H9 (cell line): ENCODE measurements at regions not wholly inside any gene's neighbourhood (a gene's known extent, or its start where the extent isn't known, plus 50 kb on each side); places are given as distances from the start of the nearest gene placed in this dataset.

ENCODE experiments used
- DNase-seq: peaks from one replicate; pipeline ENCODE4 v3.0.0-alpha.2; 2017
- H2AFZ ChIP-seq: one replicate; pipeline ENCODE4 v1.6.1; 2013; ENCODE audit warnings: mild to moderate bottlenecking, low read length, control low read depth, moderate library complexity
- H2AK5ac ChIP-seq: 2 replicates; pipeline ENCODE4 v1.6.1; 2013; ENCODE audit warnings: low read length, control low read depth, mixed read lengths; ENCODE audit not compliant: insufficient read length
- H2BK120ac ChIP-seq: one replicate; pipeline ENCODE4 v1.6.1; 2013; ENCODE audit warnings: low read depth, mild to moderate bottlenecking, low read length, control low read depth, inconsistent platforms; ENCODE audit not compliant: poor library complexity, severe bottlenecking
- H2BK12ac ChIP-seq: 2 replicates; pipeline ENCODE4 v1.6.1; 2013; ENCODE audit warnings: low read length, control low read depth, mixed read lengths, low read depth; ENCODE audit not compliant: insufficient read length
- H2BK15ac ChIP-seq: 2 replicates; pipeline ENCODE4 v1.6.1; 2013; ENCODE audit warnings: low read depth, low read length, control low read depth
- H2BK20ac ChIP-seq: one replicate; pipeline ENCODE4 v1.6.1; 2013; ENCODE audit warnings: low read depth, mild to moderate bottlenecking, low read length, control low read depth, inconsistent platforms; ENCODE audit not compliant: poor library complexity, severe bottlenecking
- H2BK5ac ChIP-seq: 2 replicates; pipeline ENCODE4 v1.6.1; 2013; ENCODE audit warnings: low read length, control low read depth, mixed read lengths; ENCODE audit not compliant: insufficient read length
- H3K14ac ChIP-seq: 2 replicates; pipeline ENCODE4 v1.6.1; 2013; ENCODE audit warnings: low read length, control low read depth; ENCODE audit not compliant: insufficient read depth
- H3K18ac ChIP-seq: 2 replicates; pipeline ENCODE4 v1.6.1; 2013; ENCODE audit warnings: low read depth, mild to moderate bottlenecking, mixed read lengths, low read length, control low read depth; ENCODE audit not compliant: insufficient read length
- H3K23ac ChIP-seq: 2 replicates; pipeline ENCODE4 v1.6.1; 2013; ENCODE audit warnings: low read length, control low read depth, mixed read lengths, low read depth; ENCODE audit not compliant: insufficient read length
- H3K23me2 ChIP-seq: 2 replicates; pipeline ENCODE4 v1.6.1; 2013; ENCODE audit warnings: low read depth, mild to moderate bottlenecking, mixed read lengths, low read length, control low read depth; ENCODE audit not compliant: insufficient read length, poor library complexity, severe bottlenecking
- H3K27ac ChIP-seq: 2 replicates; pipeline ENCODE4 v1.5.1; 2013; ENCODE audit warnings: low read length, control low read depth, mixed read lengths, low read depth; ENCODE audit not compliant: insufficient read length
- H3K27me3 ChIP-seq: 2 replicates; pipeline ENCODE4 v1.6.1; 2013; ENCODE audit warnings: low read length, control low read depth, inconsistent platforms; ENCODE audit not compliant: insufficient read depth
- H3K4ac ChIP-seq: 2 replicates; pipeline ENCODE4 v1.6.1; 2013; ENCODE audit warnings: low read depth, mild to moderate bottlenecking, control low read depth, inconsistent platforms, low read length, moderate library complexity
- H3K4me1 ChIP-seq: 2 replicates; pipeline ENCODE4 v1.6.1; 2013; ENCODE audit warnings: low read length, control low read depth, inconsistent platforms; ENCODE audit not compliant: insufficient read depth
- H3K4me2 ChIP-seq: 2 replicates; pipeline ENCODE4 v1.6.1; 2013; ENCODE audit warnings: low read length, control low read depth, mixed read lengths; ENCODE audit not compliant: insufficient read length, insufficient read depth
- H3K56ac ChIP-seq: 2 replicates; pipeline ENCODE4 v1.6.1; 2013; ENCODE audit warnings: low read depth, mild to moderate bottlenecking, mixed read lengths, low read length, control low read depth; ENCODE audit not compliant: insufficient read length
- H3K79me1 ChIP-seq: 2 replicates; pipeline ENCODE4 v1.6.1; 2013; ENCODE audit warnings: low read depth, mild to moderate bottlenecking, moderate library complexity, low read length, control low read depth, inconsistent platforms; ENCODE audit not compliant: insufficient read depth, poor library complexity, severe bottlenecking
- H3K79me2 ChIP-seq: 2 replicates; pipeline ENCODE4 v1.6.1; 2013; ENCODE audit warnings: low read length, control low read depth, inconsistent platforms; ENCODE audit not compliant: insufficient read depth
- H3K9ac ChIP-seq: 2 replicates; pipeline ENCODE4 v1.6.1; 2013; ENCODE audit warnings: low read length, control low read depth, mixed read lengths; ENCODE audit not compliant: insufficient read length; ENCODE audit errors: extremely low read depth
- H3K9me3 ChIP-seq: one replicate; pipeline ENCODE4 v1.6.1; 2013; ENCODE audit warnings: low read depth, low read length, inconsistent platforms; ENCODE audit not compliant: control insufficient read depth
- H3T11ph ChIP-seq: one replicate; pipeline ENCODE4 v1.6.1; 2013; ENCODE audit warnings: mild to moderate bottlenecking, low read length, control low read depth, inconsistent platforms
- H4K20me1 ChIP-seq: one replicate; pipeline ENCODE4 v1.6.1; 2013; ENCODE audit not compliant: control insufficient read depth, insufficient read length, insufficient read depth
- H4K5ac ChIP-seq: 2 replicates; pipeline ENCODE4 v1.6.1; 2013; ENCODE audit warnings: low read depth, mild to moderate bottlenecking, mixed read lengths, low read length, control low read depth; ENCODE audit not compliant: insufficient read length
- H4K8ac ChIP-seq: replicated peaks from 2 replicates; pipeline ENCODE4 v1.6.1; 2013; ENCODE audit warnings: low read length, control low read depth, mixed read lengths, low read depth; ENCODE audit not compliant: insufficient read length
- H4K91ac ChIP-seq: 2 replicates; pipeline ENCODE4 v1.6.1; 2013; ENCODE audit warnings: low read depth, mild to moderate bottlenecking, moderate library complexity, mixed read lengths, low read length, control low read depth; ENCODE audit not compliant: insufficient read length
- H3K27ac Mint-ChIP-seq, 3 experiments: 2 replicates in 2 of 3; 3 replicates in 1 of 3; pipeline ENCODE4 v1.8.0; 2020 to 2021; ENCODE audit warnings: mixed read lengths in 3 of 3, mild to moderate bottlenecking in 1 of 3, moderate library complexity in 1 of 3
- H3K27me3 Mint-ChIP-seq: 2 replicates; pipeline ENCODE4 v1.8.0; 2021; ENCODE audit warnings: low read depth, mild to moderate bottlenecking, moderate library complexity, mixed read lengths
- H3K36me3 Mint-ChIP-seq, 3 experiments: 2 replicates in 2 of 3; 3 replicates in 1 of 3; pipeline ENCODE4 v1.8.0; 2020 to 2021; ENCODE audit warnings: low read depth in 3 of 3, mixed read lengths in 3 of 3; ENCODE audit not compliant: insufficient read depth in 1 of 3
- H3K4me1 Mint-ChIP-seq, 2 experiments: 2 replicates each; pipeline ENCODE4 v1.8.0; 2020; ENCODE audit warnings: mixed read lengths in 2 of 2
- H3K4me3 Mint-ChIP-seq, 2 experiments: 2 replicates in 1 of 2; 3 replicates in 1 of 2; pipeline ENCODE4 v1.8.0; 2020 to 2021; ENCODE audit warnings: mild to moderate bottlenecking in 2 of 2, mixed read lengths in 2 of 2, moderate library complexity in 1 of 2
- H3K9me3 Mint-ChIP-seq, 2 experiments: 2 replicates in 1 of 2; 3 replicates in 1 of 2; pipeline ENCODE4 v1.8.0; 2020; ENCODE audit warnings: mild to moderate bottlenecking in 2 of 2, mixed read lengths in 2 of 2, moderate library complexity in 1 of 2
- CTCF ChIP-seq: fragments of 200-600 bp; sonication (generic); conservative IDR thresholded peaks from 3 replicates; pipeline ENCODE4 v1.8.0; 2021; ENCODE audit warnings: antibody characterized with exemption, mild to moderate bottlenecking
- WGBS: extraction: QIAGEN DNeasy Blood & Tissue Kit; methylation state at CpG from one replicate; pipeline ENCODE4 v1.1.7; 2013; ENCODE audit warnings: missing lambda C conversion rate, low lambda C conversion rate, mixed read lengths; ENCODE audit not compliant: insufficient read length; ENCODE audit errors: extremely low coverage; 5-methylcytosine and 5-hydroxymethylcytosine counted together

GRCh38 chr16:60304720-60305119 lies 1570.6 kb upstream of the GOT2 start:
- Histone ChIP-seq H3K18ac (no peak overlapping the region), H2BK5ac (no peak overlapping the region), H3K23ac (no peak overlapping the region), H2BK12ac (no peak overlapping the region), H4K8ac (no peak overlapping the region), H3K4me1 (no peaks in the 10 kb centered on the region), H3K27me3 (no peaks in the 10 kb centered on the region), H3K23me2 (no peaks in the 10 kb centered on the region), H2AK5ac (no peak overlapping the region), H4K20me1 (no peaks in the 10 kb centered on the region), H4K5ac (no peak overlapping the region), H3K4ac (no peak overlapping the region), H3K9ac (no peak overlapping the region), H4K91ac (no peak overlapping the region), H3K56ac (no peak overlapping the region), H3K9me3 (no peaks in the 10 kb centered on the region), H3K79me1 (no peaks in the 10 kb centered on the region), H3K4me2 (no peak overlapping the region), H2AFZ (no peak overlapping the region), H3K14ac (no peak overlapping the region), H3K79me2 (no peaks in the 10 kb centered on the region), H3T11ph (no peak overlapping the region), H2BK20ac (no peak overlapping the region), H2BK120ac (no peak overlapping the region), H2BK15ac (no peak overlapping the region), H3K27ac (no peak overlapping the region)
- peaks cover 0 to 2% of the 10 kb centered on the region in 2 experiments; a peak in 2 of 5 replicates for H3K9me3 Mint-ChIP-seq
- TF ChIP-seq CTCF, result no peak
- WGBS, result no CpG with 5 or more reads among the region's 2 CpGs
- no peak overlapping the region for H3K27ac Mint-ChIP-seq
- no peaks in the 10 kb centered on the region for H3K27me3 Mint-ChIP-seq
- H3K36me3 Mint-ChIP-seq, result no peaks in the 10 kb centered on the region; a peak in 1 of 7 replicates
- DNase-seq, result no peak
- H3K4me3 Mint-ChIP-seq, result no peak overlapping the region
- H3K4me1 Mint-ChIP-seq, result 0 out of 4 replicates have a peak, but pooled peaks cover under 1% of the 10 kb centered on the region in 2 experiments
